Hepatocyte (in vitro differentiated cells): ENCODE measurements at regions not wholly inside any gene's neighbourhood (a gene's known extent, or its start where the extent isn't known, plus 50 kb on each side); places are given as distances from the start of the nearest gene placed in this dataset.

ENCODE experiments used
- CTCF ChIP-seq: fragments of 200-600 bp; sonication (generic); IDR thresholded peaks from 2 replicates; pipeline ENCODE4 v1.5.1; 2016; ENCODE audit warnings: antibody characterized with exemption, mild to moderate bottlenecking; ENCODE audit not compliant: poor library complexity
- EZH2 ChIP-seq: fragments of 200-600 bp; sonication (generic); IDR thresholded peaks from 2 replicates; pipeline ENCODE4 v1.6.1; 2016; ENCODE audit warnings: antibody characterized with exemption, mild to moderate bottlenecking, borderline replicate concordance

GRCh38 chr4:106762666-106763443 lies 273.3 kb downstream of the DKK2 start:
- TF ChIP-seq CTCF (no peak), EZH2 (no peak)
